ENCODE measurements at regions not wholly inside any gene's neighbourhood (a gene's known extent, or its start where the extent isn't known, plus 50 kb on each side); places are given as distances from the start of the nearest gene placed in this dataset.

DNA sequence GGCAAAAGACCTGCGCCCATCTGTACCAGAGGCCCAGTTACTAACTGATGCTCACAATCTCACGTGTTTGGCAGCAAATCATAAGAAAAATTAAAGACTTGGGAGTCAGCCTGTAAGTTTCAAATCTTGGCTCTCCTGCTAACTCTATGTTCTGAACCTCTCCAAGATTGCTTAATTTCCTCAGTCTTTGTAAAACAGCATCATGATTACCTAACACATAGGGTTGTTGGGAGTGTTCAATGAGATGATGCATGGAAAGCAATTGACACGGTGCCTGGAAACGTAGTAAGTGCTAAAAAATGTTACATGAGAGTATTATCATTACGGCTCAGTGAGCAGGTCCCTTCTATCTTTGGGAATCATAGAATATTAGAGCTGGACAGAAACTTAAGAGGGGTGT lies 497.6 kb upstream of the TCF4 start:
- no peak for DNase-seq (ENCODE audit: low read depth, low spot score)

DNA sequence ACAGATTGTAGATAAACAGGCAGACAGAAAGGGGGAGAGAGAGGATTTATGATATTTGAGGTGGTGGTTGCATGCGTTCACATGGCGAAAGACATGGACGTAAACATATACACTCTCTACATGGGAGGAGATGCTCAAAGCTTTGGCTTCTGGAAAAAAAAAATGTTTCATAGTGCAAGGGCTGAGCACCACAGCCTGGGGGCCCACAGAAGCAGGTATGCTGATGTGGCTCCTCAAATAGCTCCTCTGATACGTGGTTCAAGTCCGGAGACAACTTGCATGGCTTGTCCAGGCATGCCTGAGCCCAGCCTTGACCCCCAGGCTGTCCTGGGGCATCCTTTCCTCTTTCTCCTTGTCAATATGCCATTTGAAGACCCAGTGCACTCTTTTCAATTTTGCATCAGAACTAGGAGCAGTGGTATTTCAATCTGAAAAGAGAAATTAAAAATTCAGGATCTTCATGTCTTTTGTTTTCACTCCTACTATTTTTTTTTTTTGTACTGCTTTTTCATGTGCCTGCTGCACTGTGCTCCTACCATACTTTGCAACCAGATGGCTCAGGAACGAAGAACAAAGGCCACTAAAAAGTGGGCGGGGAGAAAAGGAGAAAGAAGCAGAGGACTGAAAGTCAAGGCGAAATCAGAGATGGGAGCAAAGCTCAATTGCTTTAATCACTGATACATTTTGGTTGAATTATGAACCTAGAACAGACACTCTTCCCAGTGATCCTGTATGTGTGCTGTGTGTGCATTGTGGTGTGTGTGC lies 495.7 kb upstream of the TCF4 start:
- DNase-seq (ENCODE audit: low read depth, low spot score): no peak

- no peak for DNase-seq (ENCODE audit: low read depth, low spot score)
Observed at GRCh38 chr18:56083097-56083521, 495.1 kb upstream of the TCF4 start.

DNA sequence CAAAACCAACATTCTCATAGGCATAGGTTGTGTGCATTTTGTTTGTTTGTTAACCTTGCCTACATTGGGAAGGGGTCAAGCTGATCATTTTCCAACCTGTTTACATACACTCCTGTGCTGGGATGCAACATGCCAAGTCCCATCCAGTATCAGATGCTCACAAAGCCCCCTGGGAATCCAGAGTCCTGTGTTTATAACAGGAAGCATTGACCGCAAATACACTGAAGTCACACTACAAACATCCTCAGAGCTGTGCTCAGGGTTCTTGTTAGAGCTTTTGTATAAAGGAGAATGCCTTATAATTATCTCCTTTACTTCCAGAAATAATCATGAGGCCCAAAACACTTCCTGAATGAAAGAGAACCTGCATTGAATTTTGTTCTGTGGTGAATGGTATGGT lies 488.7 kb upstream of the TCF4 start:
- DNase-seq (ENCODE audit: low read depth, low spot score): no peak

GRCh38 chr18:56068701-56069100 lies 480.7 kb upstream of the TCF4 start:
- no peak for DNase-seq (ENCODE audit: low read depth, low spot score)

DNA sequence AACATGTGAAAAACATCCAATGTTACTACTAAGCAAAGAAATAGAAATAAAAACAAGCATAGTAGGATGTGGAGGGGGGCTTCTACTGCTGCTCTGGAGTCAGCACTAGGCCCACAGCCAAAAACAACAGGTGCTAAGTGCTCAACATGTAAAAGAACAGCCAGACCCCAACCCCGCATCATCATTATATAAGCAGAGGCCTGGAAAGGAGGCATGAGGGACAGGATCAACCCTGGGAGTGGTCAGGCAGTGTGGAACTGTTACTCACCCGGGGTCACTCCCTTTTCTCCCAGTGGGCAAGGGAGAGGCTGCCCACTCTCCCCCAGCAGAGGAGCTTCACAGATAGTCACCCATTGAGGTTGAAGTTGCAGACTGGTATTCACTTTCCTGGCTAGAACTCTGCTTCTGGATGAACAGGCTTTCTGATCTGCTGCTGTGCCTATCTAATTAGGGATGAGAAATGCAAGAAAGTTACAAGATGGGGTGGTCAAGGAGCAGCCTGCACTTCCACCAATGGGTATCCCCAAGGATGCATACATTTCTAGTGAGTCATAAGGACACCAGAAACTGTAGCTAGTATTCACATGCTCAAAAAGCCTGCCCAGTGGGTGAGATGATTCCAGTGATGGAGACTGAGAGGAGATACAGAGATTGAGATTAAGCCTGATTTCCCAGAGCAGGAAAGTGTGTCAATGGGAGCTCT lies 480.1 kb upstream of the TCF4 start:
- no peak for DNase-seq (ENCODE audit: low read depth, low spot score)

DNA sequence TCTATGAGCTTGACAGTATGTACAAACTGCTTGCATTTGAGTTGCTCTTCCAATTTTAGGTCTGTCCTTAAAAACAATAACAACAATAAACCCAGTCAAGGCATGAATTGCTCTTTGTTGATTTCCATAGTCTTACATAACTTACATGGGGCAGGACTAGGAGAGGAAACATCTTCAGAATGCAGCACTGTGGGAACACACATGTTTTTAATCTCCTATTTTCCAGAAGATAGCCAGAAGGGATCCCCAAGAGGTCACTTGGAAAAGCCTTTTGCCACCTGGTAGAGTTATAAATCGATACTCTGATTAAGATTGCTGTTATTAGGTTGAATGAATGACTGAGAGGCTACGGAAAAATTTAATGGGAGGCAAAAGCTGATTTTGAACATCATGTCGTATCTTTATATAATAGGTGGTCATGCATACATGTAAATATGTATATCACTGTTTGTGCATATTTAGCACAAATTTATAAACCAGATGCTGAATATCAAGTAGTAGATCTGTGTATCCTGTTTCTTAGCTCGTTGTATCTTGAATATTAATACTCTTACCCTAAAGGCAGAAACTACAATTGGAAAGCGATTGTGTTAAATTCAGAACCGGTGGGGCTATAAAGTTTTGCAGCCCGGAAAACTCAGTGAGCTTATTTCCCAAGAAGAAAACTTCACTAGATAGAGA lies 479.4 kb upstream of the TCF4 start:
- no peak for DNase-seq (ENCODE audit: low read depth, low spot score)

DNA sequence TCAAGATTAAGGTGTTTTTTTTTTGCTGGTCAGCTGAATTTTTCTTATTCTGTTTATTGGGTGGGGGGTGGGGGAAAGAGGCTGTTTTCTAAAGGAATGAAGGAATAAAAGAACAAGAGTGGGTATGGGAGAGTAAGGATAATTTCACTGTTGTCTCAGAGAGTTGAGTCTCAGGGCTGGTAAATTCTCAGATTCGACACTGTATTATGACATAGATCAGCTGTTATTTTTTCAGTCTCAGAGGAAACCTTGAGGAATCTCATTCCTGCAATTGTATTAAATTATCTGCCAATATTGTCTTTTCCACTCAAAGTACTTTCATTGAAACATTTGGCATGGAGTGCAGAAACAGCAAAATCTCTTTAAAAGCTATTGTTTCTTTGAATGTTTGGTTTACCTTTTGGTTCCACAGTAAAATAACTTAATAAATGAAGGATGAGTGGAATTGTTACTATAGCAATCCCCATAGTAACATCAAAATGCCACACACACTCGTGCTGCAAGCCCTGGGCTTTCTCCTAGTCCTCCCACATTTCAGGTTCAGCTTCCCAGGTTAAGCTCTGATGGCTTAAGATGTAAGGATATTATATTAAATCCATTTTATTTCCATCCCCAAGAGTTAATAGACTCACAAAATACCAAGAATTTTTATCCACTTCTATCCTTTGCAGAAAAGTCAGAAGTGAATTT lies 478.7 kb upstream of the TCF4 start:
- DNase-seq (ENCODE audit: low read depth, low spot score): no peak

DNA sequence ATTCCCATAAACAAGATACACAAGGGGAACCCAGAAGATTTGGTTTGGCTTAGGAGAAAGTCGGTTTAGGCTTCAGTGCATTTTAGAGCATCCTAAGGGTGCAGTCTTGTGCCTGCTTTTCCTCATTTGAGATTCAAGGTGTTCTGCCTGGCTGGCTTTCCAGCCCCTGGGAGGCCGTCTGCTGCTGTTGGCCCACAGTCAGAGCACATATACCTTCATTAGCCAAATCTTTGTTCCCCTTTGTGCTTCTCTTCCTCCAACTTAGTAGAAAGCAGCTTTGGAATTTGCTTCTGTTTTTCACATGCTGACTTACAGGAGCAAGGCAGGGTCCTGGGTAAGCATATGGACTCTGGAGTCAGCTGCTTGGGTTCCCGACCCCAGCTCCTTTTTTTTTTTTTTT lies 477.1 kb upstream of the TCF4 start:
- no peak for DNase-seq (ENCODE audit: low read depth, low spot score)

- DNase-seq (ENCODE audit: low read depth, low spot score): no peak
Observed at GRCh38 chr18:56062931-56063330, 474.9 kb upstream of the TCF4 start.

GRCh38 chr18:56060967-56061541 lies 473.1 kb upstream of the TCF4 start:
- no peak for DNase-seq (ENCODE audit: low read depth, low spot score)

DNA sequence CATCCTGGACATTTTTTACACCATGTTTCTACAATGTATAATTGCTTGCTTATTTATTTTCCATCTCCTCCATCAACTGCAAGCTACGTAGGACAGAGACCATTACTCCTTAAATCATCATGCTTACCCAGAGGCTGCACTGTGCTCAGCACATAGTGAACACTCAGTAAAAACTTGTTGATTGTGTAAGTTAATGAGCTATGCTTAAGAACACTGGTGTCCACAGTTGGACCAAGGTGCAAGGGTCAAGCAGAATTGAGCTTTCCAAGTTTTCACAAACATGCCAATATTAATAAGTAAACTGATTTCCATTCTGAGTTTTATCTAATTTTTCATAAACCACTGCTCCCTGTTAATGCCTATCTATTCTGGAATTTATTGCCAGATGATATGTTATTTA lies 464.2 kb upstream of the TCF4 start:
- no peak for DNase-seq (ENCODE audit: low read depth, low spot score)

DNA sequence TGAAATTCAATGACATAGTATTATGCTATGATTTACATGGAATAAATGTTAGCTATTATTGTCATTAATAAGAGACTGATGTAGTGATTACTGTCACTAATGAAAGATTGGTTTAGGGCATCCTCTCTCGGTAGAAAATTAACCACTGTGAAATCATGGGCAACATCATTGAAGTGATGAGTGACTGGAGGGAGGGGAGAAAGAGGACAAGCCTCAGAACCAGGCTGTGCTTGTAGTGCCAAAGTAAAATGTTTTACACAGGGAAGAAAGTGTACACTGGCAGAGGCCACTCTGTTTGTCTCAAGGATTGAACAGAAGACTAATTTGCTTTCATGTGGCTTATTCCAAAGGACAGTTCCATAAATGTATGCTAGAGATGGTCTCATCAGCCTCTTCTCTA lies 456.2 kb upstream of the TCF4 start:
- no peak for DNase-seq (ENCODE audit: low read depth, low spot score)

DNA sequence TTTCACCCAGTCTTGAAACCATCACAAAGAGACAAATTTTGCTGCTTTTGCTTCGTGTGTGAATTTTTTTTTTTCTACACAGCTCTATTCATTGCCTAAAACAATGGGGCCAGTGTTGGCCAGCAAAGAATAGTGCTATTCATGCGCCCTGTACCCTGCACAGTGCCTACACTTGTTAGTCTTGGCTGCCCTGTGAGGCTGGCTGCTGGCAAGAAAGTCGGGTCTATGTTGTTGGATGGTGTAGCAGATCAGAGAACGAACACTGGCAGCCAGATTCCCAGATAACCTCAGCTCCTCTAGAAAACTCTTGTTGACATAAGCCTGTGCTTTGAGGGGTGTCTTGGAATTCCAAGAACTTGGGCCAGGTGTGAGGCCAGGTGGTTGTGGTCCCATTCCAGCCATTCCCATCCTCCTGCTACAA lies 455.7 kb upstream of the TCF4 start:
- no peak for DNase-seq (ENCODE audit: low read depth, low spot score)

- no peak for DNase-seq (ENCODE audit: low read depth, low spot score)
Observed at GRCh38 chr18:56042915-56043536, 455.0 kb upstream of the TCF4 start.

DNA sequence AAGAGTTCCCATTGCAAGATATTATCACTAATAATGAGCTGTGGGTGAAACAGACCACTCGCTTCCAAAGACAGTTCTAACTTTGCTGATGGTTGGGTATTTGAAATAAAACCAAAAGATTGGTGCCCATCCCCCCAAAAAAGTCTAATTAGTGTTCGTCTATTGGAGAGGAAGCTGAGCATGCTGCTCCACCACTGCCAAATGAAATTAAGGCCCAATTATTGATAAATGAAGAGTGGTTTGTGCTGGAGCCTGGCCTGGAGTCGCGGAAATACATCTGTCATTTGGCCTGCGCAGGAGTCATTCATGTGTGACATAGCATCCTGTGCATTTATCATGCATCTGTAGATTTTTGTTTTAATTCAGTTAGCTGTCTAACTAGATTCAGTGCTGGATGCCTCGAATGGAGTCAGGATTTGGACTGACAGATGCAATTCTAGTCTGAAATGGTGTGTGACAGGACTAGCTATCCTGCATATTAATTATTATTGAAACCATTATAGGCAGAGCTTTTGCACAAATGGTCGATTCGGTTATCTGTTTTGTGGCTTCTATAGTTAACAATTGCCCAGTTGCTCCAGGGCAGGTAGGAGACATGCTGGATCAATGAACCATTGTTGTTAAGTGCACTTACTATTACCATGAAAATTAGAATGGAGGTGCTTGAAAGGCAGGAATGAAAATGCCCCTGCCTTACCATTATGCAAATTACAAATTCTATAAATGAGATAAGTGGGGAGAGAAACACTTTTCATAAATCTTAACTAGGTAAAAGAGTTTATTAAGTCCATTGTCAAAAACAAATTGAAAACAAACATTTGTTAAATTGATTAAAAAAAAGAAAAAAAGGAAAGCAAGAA lies 450.4 kb upstream of the TCF4 start:
- no peak for DNase-seq (ENCODE audit: low read depth, low spot score)

DNA sequence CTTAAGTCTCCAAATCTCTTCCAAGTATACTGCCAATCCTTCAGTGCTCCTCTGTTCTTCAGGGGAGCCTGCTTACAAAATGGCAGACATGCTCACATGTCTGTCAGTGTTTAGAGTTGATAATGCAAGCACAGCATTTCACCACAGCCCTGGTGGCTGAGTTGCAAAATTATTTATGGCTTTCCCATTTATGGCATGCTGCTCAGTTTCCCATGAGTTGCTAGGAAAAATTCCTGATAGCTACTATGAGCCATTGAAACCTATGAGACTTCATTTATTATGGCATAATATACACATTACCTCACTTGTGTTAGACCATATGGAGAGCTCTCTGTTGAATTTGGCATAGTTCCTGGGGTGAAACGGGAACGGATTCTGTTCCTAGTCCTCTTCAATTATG lies 448.7 kb upstream of the TCF4 start:
- DNase-seq (ENCODE audit: low read depth, low spot score): no peak

- no peak for DNase-seq (ENCODE audit: low read depth, low spot score)
Observed at GRCh38 chr18:56035546-56035945, 447.6 kb upstream of the TCF4 start.

DNA sequence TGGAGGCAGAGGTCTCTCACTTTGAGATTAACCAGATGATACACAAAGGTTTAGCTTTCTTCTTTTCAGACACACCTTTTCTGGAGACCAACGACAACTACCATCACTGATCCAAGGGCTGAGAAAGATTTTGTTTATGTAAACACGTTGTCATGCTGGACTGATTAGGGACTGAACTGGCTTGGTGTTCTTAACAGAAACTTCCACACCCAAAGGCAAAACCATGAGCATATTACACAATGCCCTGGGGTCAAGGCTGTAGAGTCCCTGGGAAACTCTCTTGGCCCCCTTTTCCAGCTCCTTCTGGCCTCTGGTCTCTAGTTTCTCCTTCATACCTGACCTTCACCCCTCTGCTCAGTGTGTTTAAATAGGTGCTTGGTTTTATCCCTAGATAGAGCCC lies 447.0 kb upstream of the TCF4 start:
- DNase-seq (ENCODE audit: low read depth, low spot score): no peak

DNA sequence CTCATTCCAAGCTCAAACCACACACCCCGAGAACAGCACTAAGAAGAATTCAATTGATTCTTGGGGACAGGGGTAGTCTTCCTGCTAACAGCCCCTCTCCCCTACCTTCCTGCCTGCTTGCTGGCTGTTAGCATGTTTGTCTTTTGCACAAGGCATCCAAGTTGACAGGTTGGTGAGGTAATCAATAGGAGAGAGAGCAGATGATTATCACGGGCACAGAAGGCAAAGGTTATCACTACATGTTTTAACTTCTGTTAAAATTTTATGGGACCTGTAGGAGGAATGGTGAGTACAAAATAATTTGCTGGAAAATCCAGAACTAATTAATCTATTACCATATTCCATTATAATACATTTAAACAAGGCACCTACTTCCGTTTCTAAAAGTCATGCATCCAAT lies 442.1 kb upstream of the TCF4 start:
- no peak for DNase-seq (ENCODE audit: low read depth, low spot score)
